ENCODE measurements at regions not wholly inside any gene's neighbourhood (a gene's known extent, or its start where the extent isn't known, plus 50 kb on each side); places are given as distances from the start of the nearest gene placed in this dataset.

DNA sequence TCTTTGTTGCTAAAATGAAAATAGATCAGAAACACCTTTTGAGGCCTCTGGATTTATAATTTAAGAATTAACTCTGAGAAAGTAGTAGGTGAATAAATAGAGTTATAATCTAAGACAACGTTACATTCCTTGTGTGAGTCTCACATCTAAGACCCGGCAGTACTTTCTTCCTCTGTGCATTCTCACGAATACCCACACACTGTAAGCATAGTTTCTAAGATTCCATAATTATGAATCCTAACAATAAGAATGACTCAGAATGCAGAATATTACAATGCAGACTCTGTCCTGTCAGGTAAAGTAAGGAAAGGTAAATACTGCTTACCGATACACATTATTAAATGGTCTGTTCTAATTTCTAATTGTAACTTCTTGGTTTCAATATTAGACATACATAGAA lies 257.7 kb upstream of the CNTN6 start:
- TF ChIP-seq, protein P1, sequence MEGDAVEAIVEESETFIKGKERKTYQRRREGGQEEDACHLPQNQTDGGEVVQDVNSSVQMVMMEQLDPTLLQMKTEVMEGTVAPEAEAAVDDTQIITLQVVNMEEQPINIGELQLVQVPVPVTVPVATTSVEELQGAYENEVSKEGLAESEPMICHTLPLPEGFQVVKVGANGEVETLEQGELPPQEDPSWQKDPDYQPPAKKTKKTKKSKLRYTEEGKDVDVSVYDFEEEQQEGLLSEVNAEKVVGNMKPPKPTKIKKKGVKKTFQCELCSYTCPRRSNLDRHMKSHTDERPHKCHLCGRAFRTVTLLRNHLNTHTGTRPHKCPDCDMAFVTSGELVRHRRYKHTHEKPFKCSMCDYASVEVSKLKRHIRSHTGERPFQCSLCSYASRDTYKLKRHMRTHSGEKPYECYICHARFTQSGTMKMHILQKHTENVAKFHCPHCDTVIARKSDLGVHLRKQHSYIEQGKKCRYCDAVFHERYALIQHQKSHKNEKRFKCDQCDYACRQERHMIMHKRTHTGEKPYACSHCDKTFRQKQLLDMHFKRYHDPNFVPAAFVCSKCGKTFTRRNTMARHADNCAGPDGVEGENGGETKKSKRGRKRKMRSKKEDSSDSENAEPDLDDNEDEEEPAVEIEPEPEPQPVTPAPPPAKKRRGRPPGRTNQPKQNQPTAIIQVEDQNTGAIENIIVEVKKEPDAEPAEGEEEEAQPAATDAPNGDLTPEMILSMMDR (IDR thresholded peaks at IDR 0.05), result no peak
- TF ChIP-seq POLR2A (IDR thresholded peaks at IDR 0.05) (no peak), EP300 (IDR thresholded peaks at IDR 0.05) (no peak), POLR2AphosphoS5 (IDR thresholded peaks at IDR 0.05) (no peak)
